BE2C (cell line): ENCODE measurements at regions not wholly inside any gene's neighbourhood (a gene's known extent, or its start where the extent isn't known, plus 50 kb on each side); places are given as distances from the start of the nearest gene placed in this dataset.

Experiments
- DNase-seq: peaks from one replicate; pipeline ENCODE4 v3.0.0-alpha.2; 2020
- H3K27me3 ChIP-seq: fragments of 250-450 bp; sonication (Bioruptor Pico); 2 replicates; pipeline ENCODE4 v1.5.1; 2020; ENCODE audit warnings: mild to moderate bottlenecking
- H3K36me3 ChIP-seq: fragments of 250-450 bp; sonication (Bioruptor Pico); 2 replicates; pipeline ENCODE4 v1.5.1; 2020; ENCODE audit warnings: mild to moderate bottlenecking
- H3K4me1 ChIP-seq: fragments of 250-450 bp; sonication (Bioruptor Pico); 2 replicates; pipeline ENCODE4 v1.5.1; 2020
- H3K4me3 ChIP-seq: 2 replicates; pipeline ENCODE4 v1.5.1; 2011; ENCODE audit warnings: low read depth, low read length
- H3K9me3 ChIP-seq: fragments of 250-450 bp; sonication (Bioruptor Pico); 2 replicates; pipeline ENCODE4 v1.5.1; 2020
- TF ChIP-seq, protein P1 (sequence below): IDR thresholded peaks from 2 replicates; pipeline ENCODE4 v1.5.1; 2012; ENCODE audit warnings: mild to moderate bottlenecking, low read depth, low read length

DNA sequence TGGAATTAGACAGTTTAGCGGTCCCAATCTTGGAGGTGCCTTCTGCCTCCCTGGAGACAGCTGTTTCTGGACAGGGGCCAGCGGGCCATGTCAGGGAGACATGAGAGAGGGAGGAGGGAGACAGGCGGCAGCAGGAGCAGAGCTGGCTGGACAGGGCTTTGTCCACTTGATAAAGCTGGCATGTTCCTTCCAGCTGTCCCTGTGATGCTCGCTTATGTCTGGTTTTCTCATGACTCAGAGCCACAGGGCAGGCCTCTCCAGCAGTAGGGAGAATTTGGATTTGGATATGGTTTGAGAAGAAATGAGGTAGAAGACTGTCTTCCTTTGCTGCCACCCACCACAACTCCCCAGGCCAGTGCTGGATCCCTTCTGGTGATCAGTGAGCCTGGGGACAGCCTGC, 51.7 kb upstream of the SORCS3 start:
- TF ChIP-seq, protein P1, sequence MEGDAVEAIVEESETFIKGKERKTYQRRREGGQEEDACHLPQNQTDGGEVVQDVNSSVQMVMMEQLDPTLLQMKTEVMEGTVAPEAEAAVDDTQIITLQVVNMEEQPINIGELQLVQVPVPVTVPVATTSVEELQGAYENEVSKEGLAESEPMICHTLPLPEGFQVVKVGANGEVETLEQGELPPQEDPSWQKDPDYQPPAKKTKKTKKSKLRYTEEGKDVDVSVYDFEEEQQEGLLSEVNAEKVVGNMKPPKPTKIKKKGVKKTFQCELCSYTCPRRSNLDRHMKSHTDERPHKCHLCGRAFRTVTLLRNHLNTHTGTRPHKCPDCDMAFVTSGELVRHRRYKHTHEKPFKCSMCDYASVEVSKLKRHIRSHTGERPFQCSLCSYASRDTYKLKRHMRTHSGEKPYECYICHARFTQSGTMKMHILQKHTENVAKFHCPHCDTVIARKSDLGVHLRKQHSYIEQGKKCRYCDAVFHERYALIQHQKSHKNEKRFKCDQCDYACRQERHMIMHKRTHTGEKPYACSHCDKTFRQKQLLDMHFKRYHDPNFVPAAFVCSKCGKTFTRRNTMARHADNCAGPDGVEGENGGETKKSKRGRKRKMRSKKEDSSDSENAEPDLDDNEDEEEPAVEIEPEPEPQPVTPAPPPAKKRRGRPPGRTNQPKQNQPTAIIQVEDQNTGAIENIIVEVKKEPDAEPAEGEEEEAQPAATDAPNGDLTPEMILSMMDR: no peak
- Histone ChIP-seq H3K27me3 (no peaks in the 10 kb centered on the region), H3K4me3 (no peak overlapping the region), H3K9me3 (no peaks in the 10 kb centered on the region), H3K36me3 (no peaks in the 10 kb centered on the region), H3K4me1 (no peaks in the 10 kb centered on the region)
- DNase-seq: no peak

DNA sequence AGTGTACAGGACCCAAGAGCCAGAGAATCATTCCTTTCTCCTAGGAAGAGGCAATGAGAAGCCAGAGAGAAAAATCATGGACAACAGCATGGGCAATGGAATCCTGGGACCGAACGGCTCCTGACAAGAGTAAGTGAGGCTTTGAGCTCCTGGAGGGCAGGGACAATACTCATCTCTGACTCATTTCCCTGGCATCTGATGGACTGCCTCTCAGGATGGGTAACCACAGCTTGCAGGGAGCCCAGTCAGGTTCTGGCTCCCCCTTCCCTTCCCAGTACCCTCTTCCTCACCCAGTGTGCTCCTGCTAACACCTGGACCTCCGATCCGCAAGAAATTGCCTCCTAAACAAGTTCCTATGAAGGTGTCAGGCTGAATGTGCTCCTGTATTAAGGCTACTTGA, 51.2 kb upstream of the SORCS3 start:
- no peak for DNase-seq

More for the DNA sequence above, 51.2 kb upstream of the SORCS3 start:
- Histone ChIP-seq H3K4me3 (no peak overlapping the region), H3K4me1 (no peaks in the 10 kb centered on the region), H3K9me3 (no peaks in the 10 kb centered on the region), H3K27me3 (no peaks in the 10 kb centered on the region), H3K36me3 (no peaks in the 10 kb centered on the region)
- TF ChIP-seq, protein P1: no peak
